ENCODE measurements at regions not wholly inside any gene's neighbourhood (a gene's known extent, or its start where the extent isn't known, plus 50 kb on each side); places are given as distances from the start of the nearest gene placed in this dataset.
"Not testable (repeated sequence)": the region's sequence is repeated elsewhere in the genome, so short reads cannot be mapped to it uniquely, and the experiment has no call there.

DNA sequence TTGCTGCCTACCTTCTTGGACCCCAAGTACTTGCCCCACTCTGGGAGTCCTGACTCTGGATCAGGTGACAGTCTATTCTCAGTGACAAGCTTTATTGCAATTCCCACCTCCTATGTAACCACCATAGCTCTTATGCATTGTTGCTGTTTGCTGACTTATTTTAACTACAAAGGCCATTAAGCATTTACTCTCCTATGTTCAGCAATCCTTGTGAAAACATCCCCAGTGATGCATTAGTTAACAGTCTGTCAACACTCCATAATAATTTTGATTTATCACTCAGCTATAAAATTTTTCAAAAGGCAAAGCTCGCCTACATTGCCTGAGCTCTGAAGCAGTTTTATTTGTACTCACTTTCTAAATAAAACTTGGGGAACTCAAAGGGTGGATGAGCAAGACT lies 871.8 kb upstream of the SORCS1 start:
- no peak overlapping the region for H3K4me2 ChIP-seq (ENCODE audit: low read length)

DNA sequence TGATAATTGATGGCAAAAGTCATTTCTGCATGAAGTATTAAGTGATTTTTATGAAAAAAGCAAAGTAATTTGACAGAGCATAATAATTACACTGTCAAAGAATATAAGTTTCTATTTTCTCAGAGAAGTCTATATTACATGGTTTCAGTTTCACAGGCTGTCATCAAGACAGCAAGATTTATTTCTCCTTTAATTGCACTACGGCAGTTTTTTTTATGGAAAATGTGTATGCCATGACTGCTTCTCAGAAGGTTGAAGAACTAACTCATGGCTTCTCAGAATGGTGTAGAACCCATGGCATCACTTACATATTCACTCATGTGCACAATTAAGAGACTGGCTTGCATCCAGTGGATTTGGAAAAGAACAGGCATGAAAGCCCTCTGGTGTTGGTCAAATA lies 870.3 kb upstream of the SORCS1 start:
- Histone ChIP-seq H3K79me2 (ENCODE audit: insufficient read depth, low read length) (no peaks in the 10 kb centered on the region), H3K36me3 (ENCODE audit: insufficient read depth, low read length) (no peaks in the 10 kb centered on the region), H3K4me1 (ENCODE audit: insufficient read depth, low read length, severe bottlenecking) (no peaks in the 10 kb centered on the region), H3K4me2 (ENCODE audit: low read length) (no peak overlapping the region), H3K9me2 (ENCODE audit: low read depth, low read length) (no peaks in the 10 kb centered on the region), H3K4me3 (ENCODE audit: low read depth, low read length, poor library complexity, severe bottlenecking) (no peak overlapping the region), H3K27me3 (ENCODE audit: insufficient read depth, low read length) (no peaks in the 10 kb centered on the region), H4K20me1 (ENCODE audit: insufficient read depth, low read length) (no peaks in the 10 kb centered on the region), H3F3A (ENCODE audit: insufficient read depth, low read length) (no peaks in the 10 kb centered on the region), H3K27ac (ENCODE audit: low read depth, low read length, poor library complexity, severe bottlenecking) (no peak overlapping the region), H2AFZ (ENCODE audit: low read length) (no peak overlapping the region), H3K9me3 (ENCODE audit: low read length) (no peaks in the 10 kb centered on the region), H3K9ac (ENCODE audit: low read length) (no peak overlapping the region)
- TF ChIP-seq, protein P1, sequence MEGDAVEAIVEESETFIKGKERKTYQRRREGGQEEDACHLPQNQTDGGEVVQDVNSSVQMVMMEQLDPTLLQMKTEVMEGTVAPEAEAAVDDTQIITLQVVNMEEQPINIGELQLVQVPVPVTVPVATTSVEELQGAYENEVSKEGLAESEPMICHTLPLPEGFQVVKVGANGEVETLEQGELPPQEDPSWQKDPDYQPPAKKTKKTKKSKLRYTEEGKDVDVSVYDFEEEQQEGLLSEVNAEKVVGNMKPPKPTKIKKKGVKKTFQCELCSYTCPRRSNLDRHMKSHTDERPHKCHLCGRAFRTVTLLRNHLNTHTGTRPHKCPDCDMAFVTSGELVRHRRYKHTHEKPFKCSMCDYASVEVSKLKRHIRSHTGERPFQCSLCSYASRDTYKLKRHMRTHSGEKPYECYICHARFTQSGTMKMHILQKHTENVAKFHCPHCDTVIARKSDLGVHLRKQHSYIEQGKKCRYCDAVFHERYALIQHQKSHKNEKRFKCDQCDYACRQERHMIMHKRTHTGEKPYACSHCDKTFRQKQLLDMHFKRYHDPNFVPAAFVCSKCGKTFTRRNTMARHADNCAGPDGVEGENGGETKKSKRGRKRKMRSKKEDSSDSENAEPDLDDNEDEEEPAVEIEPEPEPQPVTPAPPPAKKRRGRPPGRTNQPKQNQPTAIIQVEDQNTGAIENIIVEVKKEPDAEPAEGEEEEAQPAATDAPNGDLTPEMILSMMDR (IDR thresholded peaks at IDR 0.05; ENCODE audit: low read length) = no peak

More for the DNA sequence above, 871.8 kb upstream of the SORCS1 start:
- Histone ChIP-seq H3K27me3 (ENCODE audit: insufficient read depth, low read length) (no peaks in the 10 kb centered on the region), H3K4me3 (ENCODE audit: low read depth, low read length, poor library complexity, severe bottlenecking) (no peak overlapping the region), H3F3A (ENCODE audit: insufficient read depth, low read length) (no peaks in the 10 kb centered on the region), H3K4me1 (ENCODE audit: insufficient read depth, low read length, severe bottlenecking) (no peaks in the 10 kb centered on the region), H3K36me3 (ENCODE audit: insufficient read depth, low read length) (no peaks in the 10 kb centered on the region), H3K9ac (ENCODE audit: low read length) (no peak overlapping the region), H3K79me2 (ENCODE audit: insufficient read depth, low read length) (no peaks in the 10 kb centered on the region), H3K9me2 (ENCODE audit: low read depth, low read length) (no peaks in the 10 kb centered on the region), H4K20me1 (ENCODE audit: insufficient read depth, low read length) (no peaks in the 10 kb centered on the region), H3K9me3 (ENCODE audit: low read length) (no peaks in the 10 kb centered on the region), H3K27ac (ENCODE audit: low read depth, low read length, poor library complexity, severe bottlenecking) (no peak overlapping the region), H2AFZ (ENCODE audit: low read length) (no peak overlapping the region)
- TF ChIP-seq, protein P1 (IDR thresholded peaks at IDR 0.05; ENCODE audit: low read length) = no peak
- TF ChIP-seq EZH2 (IDR thresholded peaks at IDR 0.05; ENCODE audit: borderline replicate concordance, low read length) = no peak

DNA sequence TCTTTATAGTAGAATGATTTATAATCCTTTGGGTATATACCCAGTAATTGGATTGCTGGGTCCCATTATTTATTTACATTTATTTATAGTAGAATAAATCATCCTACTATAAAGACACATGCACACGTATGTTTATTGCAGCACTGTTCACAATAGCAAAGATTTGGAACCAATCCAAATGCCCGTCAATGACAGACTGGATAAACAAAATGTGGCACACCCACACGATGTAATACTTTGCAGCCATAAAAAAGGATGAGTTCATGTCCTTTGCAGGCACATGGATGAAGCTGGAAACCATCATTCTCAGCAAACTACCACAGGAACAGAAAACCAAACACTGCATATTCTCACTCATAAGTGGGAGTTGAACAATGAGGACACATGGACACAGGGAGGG lies 869.0 kb upstream of the SORCS1 start:
- H3K27me3 ChIP-seq (ENCODE audit: insufficient read depth, low read length); H3F3A ChIP-seq (ENCODE audit: insufficient read depth, low read length); H3K79me2 ChIP-seq (ENCODE audit: insufficient read depth, low read length); H2AFZ ChIP-seq (ENCODE audit: low read length); H3K4me3 ChIP-seq (ENCODE audit: low read depth, low read length, poor library complexity, severe bottlenecking); H3K9ac ChIP-seq (ENCODE audit: low read length); H3K4me1 ChIP-seq (ENCODE audit: insufficient read depth, low read length, severe bottlenecking); H3K9me3 ChIP-seq (ENCODE audit: low read length); H3K36me3 ChIP-seq (ENCODE audit: insufficient read depth, low read length); H4K20me1 ChIP-seq (ENCODE audit: insufficient read depth, low read length); H3K9me2 ChIP-seq (ENCODE audit: low read depth, low read length); H3K27ac ChIP-seq (ENCODE audit: low read depth, low read length, poor library complexity, severe bottlenecking); H3K4me2 ChIP-seq (ENCODE audit: low read length): not testable (repeated sequence)

DNA sequence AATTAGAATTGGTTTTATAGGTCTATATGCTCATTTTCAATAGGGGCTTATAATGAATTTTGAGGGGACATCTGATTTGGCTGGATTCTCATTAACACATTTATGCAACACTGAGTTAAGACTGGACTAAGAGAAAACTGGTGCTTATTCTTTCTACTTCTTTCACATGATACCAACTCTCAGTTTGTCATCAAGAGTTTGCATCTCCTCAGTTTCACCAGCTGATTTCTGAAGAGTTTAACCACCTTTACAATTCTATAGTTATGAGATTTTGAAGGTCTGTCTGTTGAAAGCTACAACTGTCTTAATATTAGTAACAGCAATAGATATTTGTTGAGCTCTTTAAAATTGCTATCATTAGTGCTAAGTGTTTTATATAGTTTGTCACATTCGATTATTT lies 867.0 kb upstream of the SORCS1 start:
- Histone ChIP-seq H3K79me2 (ENCODE audit: insufficient read depth, low read length) (no peaks in the 10 kb centered on the region), H3K9me3 (ENCODE audit: low read length) (no peaks in the 10 kb centered on the region), H3K9ac (ENCODE audit: low read length) (no peak overlapping the region), H3K4me3 (ENCODE audit: low read depth, low read length, poor library complexity, severe bottlenecking) (no peak overlapping the region), H3K27me3 (ENCODE audit: insufficient read depth, low read length) (no peaks in the 10 kb centered on the region), H3F3A (ENCODE audit: insufficient read depth, low read length) (no peaks in the 10 kb centered on the region), H4K20me1 (ENCODE audit: insufficient read depth, low read length) (no peaks in the 10 kb centered on the region), H3K36me3 (ENCODE audit: insufficient read depth, low read length) (no peaks in the 10 kb centered on the region), H3K4me1 (ENCODE audit: insufficient read depth, low read length, severe bottlenecking) (no peaks in the 10 kb centered on the region), H2AFZ (ENCODE audit: low read length) (no peak overlapping the region), H3K9me2 (ENCODE audit: low read depth, low read length) (no peaks in the 10 kb centered on the region), H3K4me2 (ENCODE audit: low read length) (no peak overlapping the region), H3K27ac (ENCODE audit: low read depth, low read length, poor library complexity, severe bottlenecking) (no peak overlapping the region)
- TF ChIP-seq, protein P1 (IDR thresholded peaks at IDR 0.05; ENCODE audit: low read length) = no peak

Data from OCI-LY1 (cell line).